HG03159 (cell line): ENCODE measurements at regions not wholly inside any gene's neighbourhood (a gene's known extent, or its start where the extent isn't known, plus 50 kb on each side); places are given as distances from the start of the nearest gene placed in this dataset.

ENCODE experiments used
- ATAC-seq: cut with Tn5 transposase; IDR thresholded peaks from one replicate; pipeline ENCODE4 v1.9.1; 2021; ENCODE audit warnings: mild to moderate bottlenecking, moderate library complexity; ENCODE audit not compliant: unreplicated experiment

- ATAC-seq, result no peak
Observed at GRCh38 chr3:194075802-194076460, 60.0 kb upstream of the HES1 start.

GRCh38 chr3:194076475-194076874 lies 59.5 kb upstream of the HES1 start:
- no peak for ATAC-seq

GRCh38 chr3:194077602-194078001 lies 58.3 kb upstream of the HES1 start:
- ATAC-seq, result no peak

GRCh38 chr3:194078045-194078821 lies 57.7 kb upstream of the HES1 start:
- ATAC-seq, result no peak

GRCh38 chr3:194079702-194080172 lies 56.2 kb upstream of the HES1 start:
- no peak for ATAC-seq

GRCh38 chr3:194080436-194080835 lies 55.5 kb upstream of the HES1 start:
- no peak for ATAC-seq

- no peak for ATAC-seq
Observed at GRCh38 chr3:194080913-194081800, 54.8 kb upstream of the HES1 start.

- no peak for ATAC-seq
Observed at GRCh38 chr3:194081826-194082225, 54.1 kb upstream of the HES1 start.

- ATAC-seq, result no peak
Observed at GRCh38 chr3:194082743-194083636, 53.0 kb upstream of the HES1 start.

GRCh38 chr3:194083637-194084224 lies 52.2 kb upstream of the HES1 start:
- peak; percentile 46 for ATAC-seq

- peak; percentile 97 for ATAC-seq
Observed at GRCh38 chr3:194084284-194084683, 51.7 kb upstream of the HES1 start.
